DMS 273 treated with DMSO at 0.1 percent for 48 hours (cell line): ENCODE measurements at regions not wholly inside any gene's neighbourhood (a gene's known extent, or its start where the extent isn't known, plus 50 kb on each side); places are given as distances from the start of the nearest gene placed in this dataset.
A peak's percentile ranks its signal among the peaks of the same experiment; 100 is the strongest.
"Not testable (repeated sequence)": the region's sequence is repeated elsewhere in the genome, so short reads cannot be mapped to it uniquely, and the experiment has no call there.

Experiments used
- DNase-seq: peaks from one replicate; lab custom pipeline; 2025; lab: John Stamatoyannopoulos, UW

- no peak for DNase-seq
Observed at GRCh38 chr4:96969455-96969854, 1129.6 kb downstream of the PDHA2 start.

- DNase-seq = no peak
Observed at GRCh38 chr4:96972920-96973319, 1133.0 kb downstream of the PDHA2 start.

GRCh38 chr4:96974295-96974694 is 1134.4 kb downstream of the PDHA2 start:
- no peak for DNase-seq

GRCh38 chr4:96983830-96984229 is 1143.9 kb downstream of the PDHA2 start:
- DNase-seq = no peak

- DNase-seq = no peak
Observed at GRCh38 chr4:96986816-96987215, 1146.9 kb downstream of the PDHA2 start.

GRCh38 chr4:96991083-96991482 is 1151.2 kb downstream of the PDHA2 start:
- no peak for DNase-seq

- no peak for DNase-seq
Observed at GRCh38 chr4:96992443-96992842, 1150.8 kb downstream of the STPG2 start.

GRCh38 chr4:96993560-96993959 is 1149.7 kb downstream of the STPG2 start:
- DNase-seq = no peak

- no peak for DNase-seq
Observed at GRCh38 chr4:97003715-97004114, 1139.6 kb downstream of the STPG2 start.

- no peak for DNase-seq
Observed at GRCh38 chr4:97013309-97013708, 1130.0 kb downstream of the STPG2 start.

- no peak for DNase-seq
Observed at GRCh38 chr4:97013711-97014110, 1129.6 kb downstream of the STPG2 start.

- no peak for DNase-seq
Observed at GRCh38 chr4:97015301-97015700, 1128.0 kb downstream of the STPG2 start.

- peak; percentile 80 for DNase-seq
Observed at GRCh38 chr4:97016186-97016907, 1126.9 kb downstream of the STPG2 start.

- no peak for DNase-seq
Observed at GRCh38 chr4:97027728-97028410, 1115.4 kb downstream of the STPG2 start.

- DNase-seq = no peak
Observed at GRCh38 chr4:97028785-97029184, 1114.5 kb downstream of the STPG2 start.

GRCh38 chr4:97037411-97038145 is 1105.7 kb downstream of the STPG2 start:
- not testable (repeated sequence) for DNase-seq

GRCh38 chr4:97038146-97038516 is 1105.1 kb downstream of the STPG2 start:
- no peak for DNase-seq

- no peak for DNase-seq
Observed at GRCh38 chr4:97072666-97073065, 1070.6 kb downstream of the STPG2 start.

GRCh38 chr4:97073194-97073593 is 1070.1 kb downstream of the STPG2 start:
- no peak for DNase-seq

- DNase-seq = no peak
Observed at GRCh38 chr4:97074531-97074930, 1068.7 kb downstream of the STPG2 start.

- no peak for DNase-seq
Observed at GRCh38 chr4:97081951-97082350, 1061.3 kb downstream of the STPG2 start.

- not testable (repeated sequence) for DNase-seq
Observed at GRCh38 chr4:97097036-97097435, 1046.2 kb downstream of the STPG2 start.

- DNase-seq = not testable (repeated sequence)
Observed at GRCh38 chr4:97101171-97101570, 1042.1 kb downstream of the STPG2 start.
